ENCODE measurements at regions not wholly inside any gene's neighbourhood (a gene's known extent, or its start where the extent isn't known, plus 50 kb on each side); places are given as distances from the start of the nearest gene placed in this dataset.

- no peak for DNase-seq
Observed at GRCh38 chr13:99911965-99912566, 59.5 kb downstream of the ZIC5 start.

GRCh38 chr13:99911069-99911964 is 60.2 kb downstream of the ZIC5 start:
- no peak for DNase-seq

- DNase-seq = no peak
Observed at GRCh38 chr13:99909836-99910619, 61.5 kb downstream of the ZIC5 start.

- no peak for DNase-seq
Observed at GRCh38 chr13:99909097-99909835, 62.3 kb downstream of the ZIC5 start.

GRCh38 chr13:99908140-99908803 is 63.3 kb downstream of the ZIC5 start:
- DNase-seq = no peak

- no peak for DNase-seq
Observed at GRCh38 chr13:99907627-99908026, 63.9 kb downstream of the ZIC5 start.

GRCh38 chr13:99907038-99907437 is 64.5 kb downstream of the ZIC5 start:
- DNase-seq = no peak

GRCh38 chr13:99905814-99906213 is 65.8 kb downstream of the ZIC5 start:
- DNase-seq = no peak

GRCh38 chr13:99905224-99905623 is 66.3 kb downstream of the ZIC5 start:
- DNase-seq = no peak

GRCh38 chr13:99903140-99903539 is 68.4 kb downstream of the ZIC5 start:
- DNase-seq = no peak

- DNase-seq = no peak
Observed at GRCh38 chr13:99902657-99903056, 68.9 kb downstream of the ZIC5 start.

- DNase-seq = no peak
Observed at GRCh38 chr13:99900960-99901359, 70.6 kb downstream of the ZIC5 start.

GRCh38 chr13:99898421-99898820 is 73.1 kb downstream of the ZIC5 start:
- DNase-seq = no peak

- DNase-seq = no peak
Observed at GRCh38 chr13:99897076-99897440, 74.5 kb downstream of the ZIC5 start.

GRCh38 chr13:99896369-99897075 is 75.0 kb downstream of the ZIC5 start:
- DNase-seq = no peak

- DNase-seq = no peak
Observed at GRCh38 chr13:99895444-99896368, 75.9 kb downstream of the ZIC5 start.

GRCh38 chr13:99894840-99895443 is 76.6 kb downstream of the ZIC5 start:
- DNase-seq = no peak

GRCh38 chr13:99894105-99894839 is 77.3 kb downstream of the ZIC5 start:
- no peak for DNase-seq

GRCh38 chr13:99893567-99893966 is 78.0 kb downstream of the ZIC5 start:
- no peak for DNase-seq

Measured in CD4-positive, alpha-beta T cell treated with Interleukin-15 for 1 hour (primary cell).